ENCODE measurements at regions not wholly inside any gene's neighbourhood (a gene's known extent, or its start where the extent isn't known, plus 50 kb on each side); places are given as distances from the start of the nearest gene placed in this dataset.
A peak's percentile ranks its signal among the peaks of the same experiment; 100 is the strongest.

DNA sequence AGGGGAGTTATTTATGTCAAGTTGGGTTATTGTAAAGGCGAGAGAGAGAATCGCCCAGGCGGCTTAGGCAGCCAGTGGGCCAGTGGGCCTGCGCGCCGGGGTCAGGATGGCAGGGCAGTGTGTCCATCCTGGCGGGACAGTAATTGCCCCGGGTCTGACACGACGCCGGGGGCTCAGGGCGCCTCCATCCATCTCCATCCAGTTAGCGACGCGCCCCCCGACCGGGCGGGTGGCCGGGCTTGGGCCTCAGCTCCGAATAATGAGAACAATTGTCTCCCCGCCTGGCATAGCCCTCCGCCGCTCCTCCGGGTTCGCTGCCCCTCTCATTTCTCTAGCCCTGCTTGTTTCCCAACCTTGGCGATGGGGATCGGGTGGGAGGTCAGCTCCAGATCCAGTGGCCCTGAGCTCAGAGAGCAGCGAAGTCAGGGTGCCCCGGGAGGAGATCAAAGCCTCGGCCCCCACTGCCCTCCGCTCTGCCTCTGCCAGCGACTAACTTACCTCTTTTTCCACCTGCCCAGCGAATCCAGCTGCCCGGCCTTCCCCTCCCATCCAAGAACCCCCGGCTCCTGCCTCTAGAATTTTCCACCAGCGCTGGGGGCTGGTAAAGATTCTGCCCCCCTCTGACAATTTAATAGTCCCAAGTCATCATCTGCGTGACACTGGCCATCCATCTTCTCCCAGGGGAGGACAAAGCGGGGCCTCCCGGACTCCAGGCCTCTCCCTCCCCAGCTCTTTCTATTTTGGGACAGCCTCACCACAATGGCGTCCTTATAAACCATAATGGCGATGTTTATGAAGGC is 56.9 kb upstream of the TMEM33 start:
- TF ChIP-seq, protein P1, sequence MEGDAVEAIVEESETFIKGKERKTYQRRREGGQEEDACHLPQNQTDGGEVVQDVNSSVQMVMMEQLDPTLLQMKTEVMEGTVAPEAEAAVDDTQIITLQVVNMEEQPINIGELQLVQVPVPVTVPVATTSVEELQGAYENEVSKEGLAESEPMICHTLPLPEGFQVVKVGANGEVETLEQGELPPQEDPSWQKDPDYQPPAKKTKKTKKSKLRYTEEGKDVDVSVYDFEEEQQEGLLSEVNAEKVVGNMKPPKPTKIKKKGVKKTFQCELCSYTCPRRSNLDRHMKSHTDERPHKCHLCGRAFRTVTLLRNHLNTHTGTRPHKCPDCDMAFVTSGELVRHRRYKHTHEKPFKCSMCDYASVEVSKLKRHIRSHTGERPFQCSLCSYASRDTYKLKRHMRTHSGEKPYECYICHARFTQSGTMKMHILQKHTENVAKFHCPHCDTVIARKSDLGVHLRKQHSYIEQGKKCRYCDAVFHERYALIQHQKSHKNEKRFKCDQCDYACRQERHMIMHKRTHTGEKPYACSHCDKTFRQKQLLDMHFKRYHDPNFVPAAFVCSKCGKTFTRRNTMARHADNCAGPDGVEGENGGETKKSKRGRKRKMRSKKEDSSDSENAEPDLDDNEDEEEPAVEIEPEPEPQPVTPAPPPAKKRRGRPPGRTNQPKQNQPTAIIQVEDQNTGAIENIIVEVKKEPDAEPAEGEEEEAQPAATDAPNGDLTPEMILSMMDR (IDR thresholded peaks at IDR 0.05; ENCODE audit: extremely low read depth in 1 of 2, insufficient read depth in 1 of 2, low read depth in 1 of 2, low read length in 2 of 2): no peak
- TF ChIP-seq EZH2 (IDR thresholded peaks at IDR 0.05; ENCODE audit: borderline replicate concordance, low read depth, low read length, severe bottlenecking) (peak; percentile 74), POLR2A (IDR thresholded peaks at IDR 0.05; ENCODE audit: low read depth, low read length) (no peak), POLR2AphosphoS5 (IDR thresholded peaks at IDR 0.05; ENCODE audit: insufficient read depth, low read depth, low read length) (no peak), JUN (IDR thresholded peaks at IDR 0.05; ENCODE audit: borderline replicate concordance, insufficient read depth, insufficient read length, low read depth) (no peak)
- TF ChIP-seq, protein P2, sequence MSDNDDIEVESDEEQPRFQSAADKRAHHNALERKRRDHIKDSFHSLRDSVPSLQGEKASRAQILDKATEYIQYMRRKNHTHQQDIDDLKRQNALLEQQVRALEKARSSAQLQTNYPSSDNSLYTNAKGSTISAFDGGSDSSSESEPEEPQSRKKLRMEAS (IDR thresholded peaks at IDR 0.05; ENCODE audit: insufficient read depth, insufficient read length): no peak
